Osteocyte (in vitro differentiated cells): ENCODE measurements at regions not wholly inside any gene's neighbourhood (a gene's known extent, or its start where the extent isn't known, plus 50 kb on each side); places are given as distances from the start of the nearest gene placed in this dataset.

Experiments used
- DNase-seq: peaks from one replicate; pipeline ENCODE4 v3.0.0; 2021; ENCODE audit warnings: mixed read lengths; ENCODE audit not compliant: unreplicated experiment; ENCODE audit errors: extremely low spot score
- H3K27ac Mint-ChIP-seq: one replicate; pipeline ENCODE4 v1.8.0; 2021; ENCODE audit warnings: mild to moderate bottlenecking, mixed read lengths; ENCODE audit not compliant: unreplicated experiment
- H3K27me3 Mint-ChIP-seq: one replicate; pipeline ENCODE4 v1.8.0; 2021; ENCODE audit warnings: mixed read lengths; ENCODE audit not compliant: unreplicated experiment
- H3K36me3 Mint-ChIP-seq: one replicate; pipeline ENCODE4 v1.8.0; 2021; ENCODE audit warnings: mixed read lengths; ENCODE audit not compliant: unreplicated experiment
- H3K4me1 Mint-ChIP-seq: one replicate; pipeline ENCODE4 v1.8.0; 2021; ENCODE audit warnings: mixed read lengths; ENCODE audit not compliant: unreplicated experiment
- H3K4me3 Mint-ChIP-seq: one replicate; pipeline ENCODE4 v1.8.0; 2021; ENCODE audit warnings: mild to moderate bottlenecking, moderate library complexity, mixed read lengths; ENCODE audit not compliant: unreplicated experiment
- H3K9me3 Mint-ChIP-seq: one replicate; pipeline ENCODE4 v1.8.0; 2021; ENCODE audit warnings: mixed read lengths; ENCODE audit not compliant: unreplicated experiment
- TF ChIP-seq, protein P1 (sequence below): fragments of 200-600 bp; sonication (generic); IDR thresholded peaks from 2 replicates; pipeline ENCODE4 v1.5.0; 2021; ENCODE audit warnings: antibody characterized with exemption, mild to moderate bottlenecking, moderate library complexity

DNA sequence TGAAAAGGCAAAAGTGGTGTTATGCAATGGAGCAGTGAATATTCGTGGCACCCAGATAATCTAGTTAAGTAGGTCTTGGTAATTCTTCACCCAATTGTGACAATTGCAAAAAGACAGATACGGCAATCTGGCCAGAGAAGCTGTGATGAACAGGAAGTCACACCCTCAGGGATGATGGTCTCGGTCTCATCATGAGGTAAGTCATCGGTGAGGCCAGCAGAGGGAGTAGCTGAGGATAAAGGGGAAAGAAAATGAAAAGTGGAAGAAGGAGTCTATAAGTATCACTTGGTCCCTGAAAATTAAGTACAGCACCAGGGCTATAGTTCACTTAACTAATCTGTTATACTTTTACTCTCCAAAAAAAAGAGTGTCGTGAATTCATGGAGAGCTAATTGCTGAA is 258.8 kb upstream of the NCAM2 start:
- H3K9me3 Mint-ChIP-seq: no peaks in the 10 kb centered on the region
- no peaks in the 10 kb centered on the region for H3K36me3 Mint-ChIP-seq
- no peaks in the 10 kb centered on the region for H3K27me3 Mint-ChIP-seq
- no peak for DNase-seq
- H3K27ac Mint-ChIP-seq: no peak overlapping the region
- H3K4me1 Mint-ChIP-seq: peaks cover 19% of the 10 kb centered on the region
- TF ChIP-seq, protein P1, sequence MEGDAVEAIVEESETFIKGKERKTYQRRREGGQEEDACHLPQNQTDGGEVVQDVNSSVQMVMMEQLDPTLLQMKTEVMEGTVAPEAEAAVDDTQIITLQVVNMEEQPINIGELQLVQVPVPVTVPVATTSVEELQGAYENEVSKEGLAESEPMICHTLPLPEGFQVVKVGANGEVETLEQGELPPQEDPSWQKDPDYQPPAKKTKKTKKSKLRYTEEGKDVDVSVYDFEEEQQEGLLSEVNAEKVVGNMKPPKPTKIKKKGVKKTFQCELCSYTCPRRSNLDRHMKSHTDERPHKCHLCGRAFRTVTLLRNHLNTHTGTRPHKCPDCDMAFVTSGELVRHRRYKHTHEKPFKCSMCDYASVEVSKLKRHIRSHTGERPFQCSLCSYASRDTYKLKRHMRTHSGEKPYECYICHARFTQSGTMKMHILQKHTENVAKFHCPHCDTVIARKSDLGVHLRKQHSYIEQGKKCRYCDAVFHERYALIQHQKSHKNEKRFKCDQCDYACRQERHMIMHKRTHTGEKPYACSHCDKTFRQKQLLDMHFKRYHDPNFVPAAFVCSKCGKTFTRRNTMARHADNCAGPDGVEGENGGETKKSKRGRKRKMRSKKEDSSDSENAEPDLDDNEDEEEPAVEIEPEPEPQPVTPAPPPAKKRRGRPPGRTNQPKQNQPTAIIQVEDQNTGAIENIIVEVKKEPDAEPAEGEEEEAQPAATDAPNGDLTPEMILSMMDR: peak; percentile 11
- no peak overlapping the region for H3K4me3 Mint-ChIP-seq

DNA sequence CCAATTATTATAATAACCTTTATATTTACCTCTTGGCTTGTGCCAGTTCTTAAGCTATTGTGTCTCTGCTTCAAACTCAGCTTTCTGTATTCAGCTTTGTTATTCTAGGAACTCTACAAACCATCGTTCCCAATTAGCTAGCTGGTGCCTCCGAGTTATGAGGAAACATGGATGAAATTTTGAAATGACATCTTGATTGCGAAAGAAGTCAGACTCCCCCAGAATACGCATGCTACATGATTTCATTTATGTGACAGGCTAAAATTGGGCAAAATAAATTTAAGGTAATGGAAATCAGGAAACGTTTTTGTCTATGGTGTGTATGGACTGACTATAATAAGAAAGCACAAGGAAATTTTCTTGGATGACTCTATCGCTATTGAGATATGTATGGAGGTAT is 256.8 kb upstream of the NCAM2 start:
- H3K36me3 Mint-ChIP-seq: no peaks in the 10 kb centered on the region
- no peak overlapping the region for H3K27ac Mint-ChIP-seq
- H3K4me3 Mint-ChIP-seq: no peak overlapping the region
- TF ChIP-seq, protein P1: no peak
- no peak for DNase-seq
- H3K27me3 Mint-ChIP-seq: no peaks in the 10 kb centered on the region
- peaks cover 9% of the 10 kb centered on the region for H3K4me1 Mint-ChIP-seq
- H3K9me3 Mint-ChIP-seq: no peaks in the 10 kb centered on the region

DNA sequence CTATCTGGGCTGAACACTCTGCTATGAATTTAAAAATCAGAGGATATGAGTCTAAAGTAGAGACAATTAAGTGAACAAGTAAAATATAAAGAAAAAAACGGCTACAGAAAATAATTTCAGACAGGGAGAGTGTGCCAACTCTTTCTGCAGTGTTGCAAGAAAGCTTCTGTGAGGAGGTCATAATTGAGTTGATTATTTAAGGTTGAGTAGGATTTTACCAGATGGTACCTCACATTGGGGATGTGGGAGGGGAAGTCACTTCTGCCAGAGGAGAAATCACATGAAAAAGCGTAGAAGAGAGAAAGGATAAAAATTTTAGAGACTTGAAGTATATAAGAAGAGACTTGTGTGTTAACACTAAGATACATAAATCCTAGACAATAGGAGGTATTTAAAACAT is 238.0 kb upstream of the NCAM2 start:
- no peak overlapping the region for H3K27ac Mint-ChIP-seq
- no peak overlapping the region for H3K4me3 Mint-ChIP-seq
- DNase-seq: no peak
- no peaks in the 10 kb centered on the region for H3K36me3 Mint-ChIP-seq
- no peaks in the 10 kb centered on the region for H3K27me3 Mint-ChIP-seq
- H3K4me1 Mint-ChIP-seq: no peaks in the 10 kb centered on the region
- H3K9me3 Mint-ChIP-seq: peaks cover 5% of the 10 kb centered on the region
- TF ChIP-seq, protein P1: no peak

DNA sequence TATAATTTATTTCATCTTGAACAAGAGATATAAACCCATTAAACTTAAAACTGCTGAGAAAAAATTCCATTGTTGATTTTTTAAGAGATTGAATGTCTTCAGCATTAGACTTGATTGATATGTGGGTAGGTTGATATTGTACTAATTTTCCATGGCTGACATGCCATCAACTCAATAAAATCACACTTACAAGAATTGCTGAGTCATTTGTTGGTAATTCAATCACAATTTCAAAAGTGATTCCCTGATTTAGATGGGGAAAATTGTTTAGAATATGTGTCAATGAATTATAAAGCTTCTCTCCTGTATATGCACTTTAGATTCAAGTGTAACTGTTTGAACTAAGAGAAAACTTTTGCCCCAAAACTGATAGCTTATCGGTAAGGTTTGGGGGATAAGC is 223.5 kb upstream of the NCAM2 start:
- no peak overlapping the region for H3K4me3 Mint-ChIP-seq
- TF ChIP-seq, protein P1: no peak
- H3K27me3 Mint-ChIP-seq: no peaks in the 10 kb centered on the region
- no peak overlapping the region for H3K27ac Mint-ChIP-seq
- no peaks in the 10 kb centered on the region for H3K4me1 Mint-ChIP-seq
- H3K36me3 Mint-ChIP-seq: peaks cover 2% of the 10 kb centered on the region
- H3K9me3 Mint-ChIP-seq: peaks cover 22% of the 10 kb centered on the region
- no peak for DNase-seq

DNA sequence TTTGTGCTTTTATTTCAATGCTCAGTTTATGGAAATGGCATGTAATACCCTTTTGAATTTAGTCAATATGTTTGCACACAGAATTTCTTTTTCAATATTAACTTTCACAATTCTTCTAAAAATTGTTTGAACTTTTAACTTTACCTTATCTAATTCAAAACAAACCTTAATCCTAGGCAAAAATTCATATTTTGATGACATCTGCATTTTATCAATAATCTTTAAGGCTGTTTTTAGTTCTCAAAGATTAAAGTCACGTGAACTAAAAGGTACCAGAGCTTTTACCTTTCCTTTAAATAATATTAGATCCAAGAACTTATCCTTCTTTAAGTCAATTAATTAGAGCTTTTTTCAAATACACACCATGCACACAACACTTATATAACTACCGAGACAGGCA is 218.9 kb upstream of the NCAM2 start:
- no peak overlapping the region for H3K27ac Mint-ChIP-seq
- no peak for DNase-seq
- H3K27me3 Mint-ChIP-seq: no peaks in the 10 kb centered on the region
- no peaks in the 10 kb centered on the region for H3K4me1 Mint-ChIP-seq
- peaks cover 2% of the 10 kb centered on the region for H3K36me3 Mint-ChIP-seq
- peaks cover 26% of the 10 kb centered on the region for H3K9me3 Mint-ChIP-seq
- TF ChIP-seq, protein P1: no peak
- H3K4me3 Mint-ChIP-seq: no peak overlapping the region
